Lower lobe of right lung (tissue), 2 donors: ENCODE measurements at regions not wholly inside any gene's neighbourhood (a gene's known extent, or its start where the extent isn't known, plus 50 kb on each side); places are given as distances from the start of the nearest gene placed in this dataset.

ENCODE experiments used
- ATAC-seq, 2 donors: fragments of 200-7000 bp; cut with Tn5 transposase; one replicate each; pipeline ENCODE4 v1.9.1; 2020 to 2022; ENCODE audit warnings: mild to moderate bottlenecking in 2 of 2, moderate library complexity in 2 of 2
- DNase-seq: peaks from one replicate; pipeline ENCODE4 v3.0.0-alpha.2; 2020
- H3K27ac ChIP-seq: fragments of 200-600 bp; one replicate; pipeline ENCODE4 v1.8.0; 2022
- H3K27me3 ChIP-seq: fragments of 200-600 bp; one replicate; pipeline ENCODE4 v1.8.0; 2022; ENCODE audit warnings: low read depth
- H3K36me3 ChIP-seq: fragments of 200-600 bp; one replicate; pipeline ENCODE4 v1.8.0; 2022; ENCODE audit warnings: mild to moderate bottlenecking
- H3K4me1 ChIP-seq: fragments of 200-600 bp; one replicate; pipeline ENCODE4 v1.8.0; 2022
- H3K4me3 ChIP-seq: fragments of 200-600 bp; one replicate; pipeline ENCODE4 v1.8.0; 2022; ENCODE audit warnings: mild to moderate bottlenecking
- H3K9me3 ChIP-seq: fragments of 200-600 bp; one replicate; pipeline ENCODE4 v1.8.0; 2022
- intact Hi-C: fragments of 100-400 bp; cut with DNase I; formaldehyde crosslinking; loops from one replicate; pipeline ENCODE4 v1.11.0; 2022
- TF ChIP-seq, protein P1 (sequence below): fragments of 200-600 bp; IDR thresholded peaks from one replicate; pipeline ENCODE4 v1.8.0; 2022; ENCODE audit warnings: antibody characterized with exemption, mild to moderate bottlenecking
- donor health status: DM: no; HTN: yes; CAD: no; lungs with severe emphysema.

DNA sequence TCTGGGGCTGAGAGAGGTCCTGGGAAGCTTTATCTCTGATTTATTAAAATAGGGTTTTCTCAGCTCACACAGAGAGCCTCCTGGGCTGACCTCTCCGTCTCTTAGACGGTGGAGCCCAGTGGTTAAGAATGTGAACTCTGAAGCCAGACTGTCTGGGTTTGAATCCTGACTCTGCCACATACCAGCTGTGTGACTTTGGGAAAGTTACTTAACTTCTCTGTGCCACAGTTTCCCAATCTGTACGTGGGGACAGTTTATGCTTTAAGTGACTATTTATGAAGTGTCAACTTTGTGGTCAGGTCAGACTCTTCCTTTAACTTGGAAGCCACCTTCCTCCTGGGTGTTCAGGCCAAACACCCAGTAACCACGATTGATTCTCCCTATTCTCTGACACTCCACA is 290.9 kb downstream of the AACS start:
- H3K4me3 ChIP-seq = no peak overlapping the region
- no peaks in the 10 kb centered on the region for H3K4me1 ChIP-seq
- no peaks in the 10 kb centered on the region for H3K36me3 ChIP-seq
- TF ChIP-seq, protein P1, sequence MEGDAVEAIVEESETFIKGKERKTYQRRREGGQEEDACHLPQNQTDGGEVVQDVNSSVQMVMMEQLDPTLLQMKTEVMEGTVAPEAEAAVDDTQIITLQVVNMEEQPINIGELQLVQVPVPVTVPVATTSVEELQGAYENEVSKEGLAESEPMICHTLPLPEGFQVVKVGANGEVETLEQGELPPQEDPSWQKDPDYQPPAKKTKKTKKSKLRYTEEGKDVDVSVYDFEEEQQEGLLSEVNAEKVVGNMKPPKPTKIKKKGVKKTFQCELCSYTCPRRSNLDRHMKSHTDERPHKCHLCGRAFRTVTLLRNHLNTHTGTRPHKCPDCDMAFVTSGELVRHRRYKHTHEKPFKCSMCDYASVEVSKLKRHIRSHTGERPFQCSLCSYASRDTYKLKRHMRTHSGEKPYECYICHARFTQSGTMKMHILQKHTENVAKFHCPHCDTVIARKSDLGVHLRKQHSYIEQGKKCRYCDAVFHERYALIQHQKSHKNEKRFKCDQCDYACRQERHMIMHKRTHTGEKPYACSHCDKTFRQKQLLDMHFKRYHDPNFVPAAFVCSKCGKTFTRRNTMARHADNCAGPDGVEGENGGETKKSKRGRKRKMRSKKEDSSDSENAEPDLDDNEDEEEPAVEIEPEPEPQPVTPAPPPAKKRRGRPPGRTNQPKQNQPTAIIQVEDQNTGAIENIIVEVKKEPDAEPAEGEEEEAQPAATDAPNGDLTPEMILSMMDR = no peak
- no peaks in the 10 kb centered on the region for H3K9me3 ChIP-seq
- no peak for DNase-seq
- no peak overlapping the region for H3K27ac ChIP-seq
- no peaks in the 10 kb centered on the region for H3K27me3 ChIP-seq
- no peak for ATAC-seq
- intact Hi-C loops = no loop called here

DNA sequence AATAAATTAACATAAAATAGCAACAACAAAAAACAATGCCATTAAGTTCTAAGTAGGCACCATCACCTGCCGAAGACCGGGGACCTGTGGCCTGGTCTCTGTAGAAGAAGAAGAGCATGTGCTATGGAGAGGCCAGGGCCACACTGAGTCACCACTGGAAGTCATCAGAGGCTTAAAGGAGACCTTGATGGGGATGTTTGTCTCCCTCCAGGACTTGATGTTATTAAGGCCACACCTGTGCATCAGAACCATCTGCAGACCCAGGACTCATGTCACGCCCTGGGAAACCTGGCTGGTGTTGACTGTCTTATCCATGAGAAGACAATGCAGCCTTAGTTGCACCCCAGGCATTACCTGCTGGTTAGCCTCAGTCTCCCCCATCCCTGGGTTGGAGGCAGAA is 292.3 kb downstream of the AACS start:
- TF ChIP-seq, protein P1 = no peak

DNA sequence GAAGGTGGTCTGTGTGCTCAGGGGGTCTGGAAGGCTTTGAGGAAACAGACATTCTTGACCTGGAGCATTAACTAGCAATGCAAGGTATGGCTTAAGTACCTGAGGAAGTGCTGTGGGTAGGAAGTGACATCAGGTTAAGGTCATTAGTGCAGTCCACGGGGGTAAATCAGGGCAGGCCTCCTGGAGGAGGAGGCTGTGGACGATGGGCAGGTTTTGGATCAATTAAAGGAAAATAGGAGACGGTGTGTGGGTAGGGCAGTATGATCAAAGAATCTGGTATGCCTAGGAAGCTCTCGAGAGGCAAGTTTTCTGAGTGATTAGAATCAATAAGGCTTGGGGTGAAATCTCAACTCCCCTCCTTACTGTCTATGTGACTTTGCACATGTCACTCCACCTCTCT is 295.3 kb downstream of the AACS start:
- no peak overlapping the region for H3K4me3 ChIP-seq
- no peaks in the 10 kb centered on the region for H3K4me1 ChIP-seq
- TF ChIP-seq, protein P1 = no peak
- no peak overlapping the region for H3K27ac ChIP-seq
- H3K9me3 ChIP-seq = no peaks in the 10 kb centered on the region
- H3K36me3 ChIP-seq = no peaks in the 10 kb centered on the region
- no peak for DNase-seq
- H3K27me3 ChIP-seq = no peaks in the 10 kb centered on the region
- ATAC-seq = no peak
- intact Hi-C loops = no loop called here

More for the DNA sequence above, 292.3 kb downstream of the AACS start:
- ATAC-seq (no peak), DNase-seq (no peak)
- Histone ChIP-seq H3K4me3 (no peak overlapping the region), H3K9me3 (no peaks in the 10 kb centered on the region), H3K27me3 (no peaks in the 10 kb centered on the region), H3K4me1 (no peaks in the 10 kb centered on the region), H3K27ac (no peak overlapping the region), H3K36me3 (no peaks in the 10 kb centered on the region)
- intact Hi-C loops = no loop called here

DNA sequence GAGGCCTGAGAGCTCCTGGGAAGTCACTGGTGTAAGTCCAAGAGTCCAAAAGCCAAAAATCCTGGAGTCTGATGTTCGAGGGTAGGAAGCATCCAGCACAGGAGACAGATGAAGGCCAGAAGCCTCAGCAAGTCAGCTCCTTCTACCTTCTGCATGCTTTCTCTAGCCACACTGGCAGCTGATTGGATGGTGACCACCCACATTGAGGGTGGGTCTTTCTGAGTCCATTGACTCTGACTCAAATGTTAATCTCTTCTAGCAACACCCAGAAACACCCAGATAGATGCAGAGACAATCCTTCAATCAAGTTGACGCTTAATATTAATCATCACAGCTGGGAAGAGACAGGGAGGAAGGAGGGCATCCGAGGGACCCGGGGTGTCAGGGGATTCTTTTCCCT is 305.8 kb downstream of the AACS start:
- Histone ChIP-seq H3K4me1 (no peaks in the 10 kb centered on the region), H3K4me3 (no peak overlapping the region), H3K36me3 (no peaks in the 10 kb centered on the region), H3K27ac (no peak overlapping the region), H3K27me3 (no peaks in the 10 kb centered on the region), H3K9me3 (no peaks in the 10 kb centered on the region)
- intact Hi-C loops = no loop called here
- TF ChIP-seq, protein P1 = no peak
- ATAC-seq (no peak), DNase-seq (no peak)

DNA sequence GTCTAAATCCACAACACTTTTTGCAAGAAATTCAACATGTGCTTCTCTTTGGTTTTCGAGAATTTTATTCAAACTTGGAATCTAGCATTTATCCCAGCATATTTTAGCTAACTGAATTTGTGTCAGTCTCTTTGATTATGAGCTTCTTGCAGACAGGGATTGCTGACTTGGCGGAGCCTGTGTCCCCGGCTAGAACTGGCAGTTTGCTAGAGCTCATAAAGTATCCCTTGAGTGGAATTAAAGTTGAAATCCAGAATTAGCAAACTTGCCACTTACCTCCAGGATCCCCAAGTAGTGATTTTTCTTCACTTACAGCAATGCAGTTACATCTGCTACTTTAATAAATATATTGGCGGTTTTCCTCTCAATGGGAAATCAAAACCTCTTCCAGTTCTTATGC is 306.9 kb downstream of the AACS start:
- Histone ChIP-seq H3K36me3 (no peaks in the 10 kb centered on the region), H3K27ac (no peak overlapping the region), H3K4me1 (no peaks in the 10 kb centered on the region), H3K9me3 (no peaks in the 10 kb centered on the region), H3K27me3 (peaks cover 7% of the 10 kb centered on the region), H3K4me3 (no peak overlapping the region)
- TF ChIP-seq, protein P1 = no peak
- intact Hi-C loops = no loop called here
- DNase-seq (no peak), ATAC-seq (no peak)

DNA sequence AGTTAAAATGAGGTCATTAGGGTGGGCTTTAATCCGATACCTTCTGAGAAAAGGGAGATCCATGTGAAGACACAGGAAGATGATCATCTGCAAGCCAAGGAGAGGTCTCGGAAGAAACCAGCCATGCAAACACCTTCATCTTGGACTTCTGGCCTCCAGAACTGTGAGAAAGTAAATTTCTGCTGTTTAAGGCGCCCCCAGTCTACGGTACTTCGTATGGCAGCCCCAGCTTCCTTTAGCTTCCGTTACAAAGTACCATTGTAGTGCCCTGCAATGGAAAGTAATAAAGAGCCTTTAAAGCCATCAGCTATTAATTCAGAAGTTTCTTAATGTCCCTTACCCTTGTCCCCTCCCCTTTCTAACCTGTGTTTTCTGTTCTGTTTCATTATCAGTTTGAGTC is 308.1 kb downstream of the AACS start:
- H3K4me3 ChIP-seq = no peak overlapping the region
- no peak for ATAC-seq
- TF ChIP-seq, protein P1 = no peak
- H3K4me1 ChIP-seq = no peaks in the 10 kb centered on the region
- H3K27me3 ChIP-seq = peaks cover 7% of the 10 kb centered on the region
- no peaks in the 10 kb centered on the region for H3K36me3 ChIP-seq
- no peak overlapping the region for H3K27ac ChIP-seq
- H3K9me3 ChIP-seq = no peaks in the 10 kb centered on the region
- no peak for DNase-seq
- intact Hi-C loops = no loop called here
